SK-N-SH treated with all-trans-retinoic acid at 6 μM for 48 hours (cell line): ENCODE measurements at regions not wholly inside any gene's neighbourhood (a gene's known extent, or its start where the extent isn't known, plus 50 kb on each side); places are given as distances from the start of the nearest gene placed in this dataset.
A peak's percentile ranks its signal among the peaks of the same experiment; 100 is the strongest.

ENCODE experiments used
- ATAC-seq: fragments of 200-7000 bp; cut with Tn5 transposase; 3 replicates; pipeline ENCODE4 v1.9.1; 2020; ENCODE audit warnings: mild to moderate bottlenecking, moderate library complexity
- ARNTL ChIP-seq: fragments of 450-650 bp; formaldehyde crosslinking; IDR thresholded peaks from 2 replicates; pipeline ENCODE4 v1.5.0; 2020; ENCODE audit warnings: low read depth, mild to moderate bottlenecking, moderate library complexity, borderline replicate concordance
- CSDC2 ChIP-seq: fragments of 250-450 bp; sonication (Bioruptor Pico); IDR thresholded peaks from 2 replicates; pipeline ENCODE4 v1.5.0; 2020; ENCODE audit warnings: mild to moderate bottlenecking, moderate library complexity
- CSRNP3 ChIP-seq: fragments of 250-450 bp; sonication (Bioruptor Pico); IDR thresholded peaks from 2 replicates; pipeline ENCODE4 v1.5.1; 2021; ENCODE audit warnings: mild to moderate bottlenecking, moderate library complexity
- ESRRG ChIP-seq: fragments of 250-450 bp; sonication (Bioruptor Pico); IDR thresholded peaks from 2 replicates; pipeline ENCODE4 v1.6.1; 2021; ENCODE audit warnings: mild to moderate bottlenecking
- GLIS3 ChIP-seq: fragments of 250-450 bp; sonication (Bioruptor Pico); IDR thresholded peaks from 2 replicates; pipeline ENCODE4 v1.5.0; 2020; ENCODE audit warnings: mild to moderate bottlenecking, moderate library complexity
- ISL1 ChIP-seq: fragments of 250-450 bp; sonication (Bioruptor Pico); IDR thresholded peaks from 2 replicates; pipeline ENCODE4 v2.1.2; 2022; ENCODE audit warnings: mild to moderate bottlenecking, moderate library complexity
- OSR1 ChIP-seq: fragments of 250-450 bp; sonication (Bioruptor Pico); IDR thresholded peaks from 2 replicates; pipeline ENCODE4 v1.8.0; 2022; ENCODE audit warnings: moderate library complexity, mild to moderate bottlenecking, inconsistent platforms
- PATZ1 ChIP-seq: fragments of 250-450 bp; sonication (Bioruptor Pico); IDR thresholded peaks from 2 replicates; pipeline ENCODE4 v1.8.0; 2020; ENCODE audit warnings: mild to moderate bottlenecking, moderate library complexity, borderline replicate concordance
- RARB ChIP-seq: fragments of 250-450 bp; sonication (Bioruptor Pico); IDR thresholded peaks from 2 replicates; pipeline ENCODE4 v1.8.0; 2021; ENCODE audit warnings: mild to moderate bottlenecking, moderate library complexity
- TCF4 ChIP-seq: fragments of 250-450 bp; sonication (Bioruptor Pico); IDR thresholded peaks from 2 replicates; pipeline ENCODE4 v1.8.0; 2021; ENCODE audit warnings: mild to moderate bottlenecking, moderate library complexity, borderline replicate concordance
- TOX ChIP-seq: fragments of 250-450 bp; sonication (Bioruptor Pico); IDR thresholded peaks from 2 replicates; pipeline ENCODE4 v1.8.0; 2021; ENCODE audit warnings: mild to moderate bottlenecking, moderate library complexity, borderline replicate concordance
- TSHZ2 ChIP-seq: fragments of 250-450 bp; sonication (Bioruptor Pico); IDR thresholded peaks from 2 replicates; pipeline ENCODE4 v1.5.0; 2020; ENCODE audit warnings: mild to moderate bottlenecking, moderate library complexity
- ZC3H10 ChIP-seq: fragments of 250-450 bp; sonication (Bioruptor Pico); IDR thresholded peaks from 2 replicates; pipeline ENCODE4 v1.5.1; 2021; ENCODE audit warnings: mild to moderate bottlenecking, moderate library complexity
- ZFP3 ChIP-seq: fragments of 250-450 bp; sonication (Bioruptor Pico); IDR thresholded peaks from 2 replicates; pipeline ENCODE4 v1.5.0; 2020; ENCODE audit warnings: mild to moderate bottlenecking, moderate library complexity
- ZFP30 ChIP-seq: fragments of 450-650 bp; formaldehyde crosslinking; IDR thresholded peaks from 2 replicates; pipeline ENCODE4 v1.5.0; 2022; ENCODE audit warnings: mild to moderate bottlenecking, moderate library complexity
- ZNF70 ChIP-seq: fragments of 450-650 bp; formaldehyde crosslinking; IDR thresholded peaks from 2 replicates; pipeline ENCODE4 v1.5.0; 2020; ENCODE audit warnings: mild to moderate bottlenecking, moderate library complexity
- ZNF8 ChIP-seq: fragments of 450-650 bp; formaldehyde crosslinking; IDR thresholded peaks from 2 replicates; pipeline ENCODE4 v1.5.0; 2020; ENCODE audit warnings: mild to moderate bottlenecking, moderate library complexity
- TF ChIP-seq, protein P1 (sequence below): fragments of 250-450 bp; sonication (Bioruptor Pico); IDR thresholded peaks from 2 replicates; pipeline ENCODE4 v1.5.1; 2020; ENCODE audit warnings: low read depth, mild to moderate bottlenecking, moderate library complexity

DNA sequence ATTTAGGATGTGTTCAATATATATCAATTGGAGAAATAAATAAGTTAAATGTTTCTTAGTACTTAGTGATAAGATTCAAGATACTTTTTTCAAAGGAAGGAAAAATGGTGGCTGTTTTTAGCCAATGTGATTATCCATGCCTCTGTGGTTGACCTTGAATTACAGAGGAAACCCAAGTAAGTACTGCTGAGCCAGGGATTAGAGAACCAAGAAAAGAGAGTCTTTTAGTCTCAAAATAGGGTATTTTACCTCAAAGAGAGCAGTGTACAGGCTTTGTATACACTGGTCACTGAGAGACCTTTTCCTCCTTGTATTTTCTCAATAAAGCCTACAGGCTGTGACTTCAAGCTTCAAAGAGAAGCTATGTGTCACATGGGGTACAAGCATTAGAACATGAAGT lies 1075.3 kb downstream of the ADGRL3 start:
- ATAC-seq = no peak
- TF ChIP-seq PATZ1 (CRISPR knock-in tag) = no peak
- no peak for TF ChIP-seq OSR1
- TF ChIP-seq ZFP30 = no peak
- TF ChIP-seq ARNTL (CRISPR knock-in tag) = no peak
- no peak for TF ChIP-seq ZC3H10 (CRISPR knock-in tag)
- TF ChIP-seq CSRNP3 (CRISPR knock-in tag) = no peak
- no peak for TF ChIP-seq ESRRG (CRISPR knock-in tag)
- TF ChIP-seq TOX (CRISPR knock-in tag) = no peak
- TF ChIP-seq CSDC2 (CRISPR knock-in tag) = no peak
- TF ChIP-seq TSHZ2 = no peak
- TF ChIP-seq, protein P1, sequence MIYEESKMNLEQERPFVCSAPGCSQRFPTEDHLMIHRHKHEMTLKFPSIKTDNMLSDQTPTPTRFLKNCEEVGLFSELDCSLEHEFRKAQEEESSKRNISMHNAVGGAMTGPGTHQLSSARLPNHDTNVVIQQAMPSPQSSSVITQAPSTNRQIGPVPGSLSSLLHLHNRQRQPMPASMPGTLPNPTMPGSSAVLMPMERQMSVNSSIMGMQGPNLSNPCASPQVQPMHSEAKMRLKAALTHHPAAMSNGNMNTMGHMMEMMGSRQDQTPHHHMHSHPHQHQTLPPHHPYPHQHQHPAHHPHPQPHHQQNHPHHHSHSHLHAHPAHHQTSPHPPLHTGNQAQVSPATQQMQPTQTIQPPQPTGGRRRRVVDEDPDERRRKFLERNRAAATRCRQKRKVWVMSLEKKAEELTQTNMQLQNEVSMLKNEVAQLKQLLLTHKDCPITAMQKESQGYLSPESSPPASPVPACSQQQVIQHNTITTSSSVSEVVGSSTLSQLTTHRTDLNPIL = no peak
- TF ChIP-seq ISL1 (CRISPR knock-in tag) = no peak
- TF ChIP-seq ZNF8 (CRISPR knock-in tag) = no peak
- TF ChIP-seq TCF4 (CRISPR knock-in tag) = no peak
- TF ChIP-seq RARB = no peak
- no peak for TF ChIP-seq GLIS3 (CRISPR knock-in tag)
- no peak for TF ChIP-seq ZNF70 (CRISPR knock-in tag)
- TF ChIP-seq, all 23 proteins: peak for 0

DNA sequence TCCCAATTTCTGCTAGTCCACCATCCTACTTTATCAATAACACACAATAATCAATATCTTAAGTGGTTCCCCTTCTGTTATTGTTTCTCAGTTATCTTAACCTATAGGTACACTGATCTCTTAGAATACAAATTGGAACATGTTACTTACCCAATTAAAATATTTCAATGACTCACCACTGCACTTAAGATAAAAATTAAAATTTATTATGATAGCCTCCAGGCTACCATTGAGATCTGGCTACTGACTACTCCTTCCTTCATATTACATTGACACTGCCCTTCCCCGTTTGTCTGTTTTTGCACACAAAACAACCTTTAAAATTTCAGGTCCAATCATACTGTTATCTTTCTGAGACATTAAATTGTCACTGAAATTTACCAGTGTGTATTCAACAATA lies 1074.7 kb downstream of the ADGRL3 start:
- no peak for ATAC-seq

GRCh38 chr4:62271107-62271506 lies 1071.0 kb downstream of the ADGRL3 start:
- TF ChIP-seq PATZ1 (CRISPR knock-in tag) (no peak), CSRNP3 (CRISPR knock-in tag) (no peak), GLIS3 (CRISPR knock-in tag) (no peak), CSDC2 (CRISPR knock-in tag) (no peak), ESRRG (CRISPR knock-in tag) (no peak), ZFP3 (CRISPR knock-in tag) (no peak), TOX (CRISPR knock-in tag) (no peak)
- no peak for ATAC-seq

More for the DNA sequence above, 1074.7 kb downstream of the ADGRL3 start:
- TF ChIP-seq ISL1 (CRISPR knock-in tag) (peak; percentile 92), ESRRG (CRISPR knock-in tag) (no peak)
